MM.1S (cell line): ENCODE measurements at regions not wholly inside any gene's neighbourhood (a gene's known extent, or its start where the extent isn't known, plus 50 kb on each side); places are given as distances from the start of the nearest gene placed in this dataset.

Experiments
- DNase-seq: peaks from one replicate; pipeline ENCODE4 v3.0.0-alpha.2; 2015
- H2AFZ ChIP-seq: fragments of 300-600 bp; sonication (generic); 2 replicates; pipeline ENCODE4 v1.6.0; 2016; ENCODE audit warnings: antibody characterized with exemption, low read length
- H3F3A ChIP-seq: fragments of 300-600 bp; sonication (generic); 2 replicates; pipeline ENCODE4 v1.6.1; 2016; ENCODE audit warnings: mild to moderate bottlenecking, antibody characterized with exemption, low read length, moderate library complexity, mixed read lengths; ENCODE audit not compliant: insufficient read depth
- H3K27ac ChIP-seq: fragments of 300-600 bp; sonication (generic); 2 replicates; pipeline ENCODE4 v1.5.1; 2016; ENCODE audit warnings: mild to moderate bottlenecking, low read length
- H3K27me3 ChIP-seq: fragments of 300-600 bp; sonication (generic); replicated peaks from 2 replicates; pipeline ENCODE4 v1.6.0; 2016; ENCODE audit warnings: low read length; ENCODE audit not compliant: insufficient read depth
- H3K36me3 ChIP-seq: fragments of 300-600 bp; sonication (generic); replicated peaks from 2 replicates; pipeline ENCODE4 v1.6.1; 2016; ENCODE audit warnings: mild to moderate bottlenecking, low read length, mixed read lengths; ENCODE audit not compliant: insufficient read depth
- H3K4me1 ChIP-seq: fragments of 300-600 bp; sonication (generic); 2 replicates; pipeline ENCODE4 v1.6.1; 2016; ENCODE audit warnings: low read length, mixed read lengths
- H3K4me2 ChIP-seq: fragments of 300-600 bp; sonication (generic); 2 replicates; pipeline ENCODE4 v1.6.0; 2016; ENCODE audit warnings: low read depth, low read length
- H3K4me3 ChIP-seq: fragments of 300-600 bp; sonication (generic); 2 replicates; pipeline ENCODE4 v1.5.1; 2016; ENCODE audit warnings: low read length, mixed read lengths
- H3K79me2 ChIP-seq: fragments of 300-600 bp; sonication (generic); 2 replicates; pipeline ENCODE4 v1.6.1; 2016; ENCODE audit warnings: mixed run types, low read length, mixed read lengths
- H3K9ac ChIP-seq: fragments of 300-600 bp; sonication (generic); 2 replicates; pipeline ENCODE4 v1.6.1; 2016; ENCODE audit warnings: low read length, mixed read lengths
- H3K9me2 ChIP-seq: fragments of 300-600 bp; sonication (generic); replicated peaks from 2 replicates; pipeline ENCODE4 v1.6.1; 2016; ENCODE audit warnings: mild to moderate bottlenecking, low read length, mixed read lengths; ENCODE audit not compliant: insufficient read depth
- H3K9me3 ChIP-seq: fragments of 300-600 bp; sonication (generic); replicated peaks from 2 replicates; pipeline ENCODE4 v1.6.1; 2016; ENCODE audit warnings: mild to moderate bottlenecking, low read length, mixed read lengths; ENCODE audit not compliant: insufficient read depth
- H4K20me1 ChIP-seq: fragments of 300-600 bp; sonication (generic); 2 replicates; pipeline ENCODE4 v1.6.1; 2016; ENCODE audit warnings: mild to moderate bottlenecking, low read length, moderate library complexity, mixed read lengths; ENCODE audit not compliant: insufficient read depth
- EZH2 ChIP-seq: fragments of 300-600 bp; sonication (generic); optimal IDR thresholded peaks from 2 replicates; pipeline ENCODE3; 2017; ENCODE audit warnings: low read depth, mild to moderate bottlenecking, antibody characterized with exemption, low read length, mixed read lengths
- EZH2phosphoT487 ChIP-seq: fragments of 300-600 bp; sonication (generic); IDR thresholded peaks from 2 replicates; pipeline ENCODE4 v1.6.1; 2018; ENCODE audit warnings: antibody characterized with exemption, low read length
- TF ChIP-seq, protein P1 (sequence below): fragments of 300-600 bp; sonication (generic); IDR thresholded peaks from 2 replicates; pipeline ENCODE4 v1.5.1; 2016; ENCODE audit warnings: antibody characterized with exemption, low read length, mixed read lengths

- Histone ChIP-seq H3K4me2 (peak overlapping the region; percentile 56), H3K36me3 (no peaks in the 10 kb centered on the region), H3K27me3 (no peaks in the 10 kb centered on the region), H4K20me1 (no peaks in the 10 kb centered on the region), H3K27ac (peak overlapping the region; percentile 60), H3K4me1 (peaks cover 30% of the 10 kb centered on the region), H3F3A (peaks cover 25% of the 10 kb centered on the region), H2AFZ (peak overlapping the region; percentile 70), H3K79me2 (no peaks in the 10 kb centered on the region), H3K9me2 (no peaks in the 10 kb centered on the region), H3K4me3 (peak overlapping the region; percentile 5; the same call in 1 of the 2 replicates), H3K9me3 (no peaks in the 10 kb centered on the region), H3K9ac (no peak overlapping the region; the same call in 1 of the 2 replicates)
- no peak for TF ChIP-seq EZH2phosphoT487
- TF ChIP-seq, protein P1, sequence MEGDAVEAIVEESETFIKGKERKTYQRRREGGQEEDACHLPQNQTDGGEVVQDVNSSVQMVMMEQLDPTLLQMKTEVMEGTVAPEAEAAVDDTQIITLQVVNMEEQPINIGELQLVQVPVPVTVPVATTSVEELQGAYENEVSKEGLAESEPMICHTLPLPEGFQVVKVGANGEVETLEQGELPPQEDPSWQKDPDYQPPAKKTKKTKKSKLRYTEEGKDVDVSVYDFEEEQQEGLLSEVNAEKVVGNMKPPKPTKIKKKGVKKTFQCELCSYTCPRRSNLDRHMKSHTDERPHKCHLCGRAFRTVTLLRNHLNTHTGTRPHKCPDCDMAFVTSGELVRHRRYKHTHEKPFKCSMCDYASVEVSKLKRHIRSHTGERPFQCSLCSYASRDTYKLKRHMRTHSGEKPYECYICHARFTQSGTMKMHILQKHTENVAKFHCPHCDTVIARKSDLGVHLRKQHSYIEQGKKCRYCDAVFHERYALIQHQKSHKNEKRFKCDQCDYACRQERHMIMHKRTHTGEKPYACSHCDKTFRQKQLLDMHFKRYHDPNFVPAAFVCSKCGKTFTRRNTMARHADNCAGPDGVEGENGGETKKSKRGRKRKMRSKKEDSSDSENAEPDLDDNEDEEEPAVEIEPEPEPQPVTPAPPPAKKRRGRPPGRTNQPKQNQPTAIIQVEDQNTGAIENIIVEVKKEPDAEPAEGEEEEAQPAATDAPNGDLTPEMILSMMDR, result no peak
- no peak for TF ChIP-seq EZH2
- DNase-seq, result peak; percentile 84
These were observed 67.3 kb upstream of the AASS start for GRCh38 chr7:122211362-122211761.

DNA sequence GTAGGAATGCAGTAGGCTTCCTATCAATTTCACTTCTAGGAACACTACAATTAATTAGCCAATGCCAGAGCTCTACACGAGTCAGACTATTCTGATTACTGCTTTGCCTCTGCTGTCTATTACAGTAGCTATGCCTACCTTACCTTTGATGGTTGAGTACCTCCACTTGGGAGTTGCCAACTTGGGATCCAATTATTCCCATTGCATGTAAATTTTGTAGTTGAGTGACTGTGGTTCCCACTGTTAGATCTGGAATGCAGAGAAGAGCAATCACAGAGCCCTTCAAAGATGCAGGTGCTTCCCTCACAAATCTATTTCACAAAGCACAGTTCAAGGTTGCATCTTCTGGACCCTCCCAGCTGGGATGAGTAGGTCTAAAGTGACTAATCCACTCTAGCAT lies 62.9 kb upstream of the AASS start:
- no peaks in the 10 kb centered on the region for H3K9me3 ChIP-seq
- H4K20me1 ChIP-seq, result no peaks in the 10 kb centered on the region
- no peak for DNase-seq

GRCh38 chr7:122203814-122204213 lies 59.8 kb upstream of the AASS start:
- Histone ChIP-seq H3K27ac (no peak overlapping the region), H3K27me3 (no peaks in the 10 kb centered on the region), H3K4me1 (peaks cover 28% of the 10 kb centered on the region), H3K9ac (no peak overlapping the region), H3K4me2 (no peak overlapping the region), H2AFZ (no peak overlapping the region), H3K79me2 (no peaks in the 10 kb centered on the region), H3K36me3 (no peaks in the 10 kb centered on the region), H4K20me1 (no peaks in the 10 kb centered on the region), H3F3A (peaks cover 7% of the 10 kb centered on the region; the same call in 1 of the 2 replicates), H3K9me2 (no peaks in the 10 kb centered on the region), H3K9me3 (no peaks in the 10 kb centered on the region), H3K4me3 (no peak overlapping the region)
- no peak for DNase-seq
- TF ChIP-seq EZH2phosphoT487, result no peak
- no peak for TF ChIP-seq EZH2
- TF ChIP-seq, protein P1, result no peak

More for the DNA sequence above, 62.9 kb upstream of the AASS start:
- Histone ChIP-seq H3K9me2 (no peaks in the 10 kb centered on the region), H3K36me3 (no peaks in the 10 kb centered on the region), H3K9ac (no peak overlapping the region), H3K79me2 (no peaks in the 10 kb centered on the region), H2AFZ (no peak overlapping the region), H3K4me2 (no peak overlapping the region), H3K4me3 (no peak overlapping the region), H3F3A (peaks cover 12% of the 10 kb centered on the region), H3K27me3 (no peaks in the 10 kb centered on the region), H3K4me1 (peaks cover 14% of the 10 kb centered on the region), H3K27ac (no peak overlapping the region)
- TF ChIP-seq EZH2, result no peak
- no peak for TF ChIP-seq EZH2phosphoT487
- TF ChIP-seq, protein P1, result no peak
